LoVo (cell line): ENCODE measurements at regions not wholly inside any gene's neighbourhood (a gene's known extent, or its start where the extent isn't known, plus 50 kb on each side); places are given as distances from the start of the nearest gene placed in this dataset.
A peak's percentile ranks its signal among the peaks of the same experiment; 100 is the strongest.

Experiments
- DNase-seq: peaks from one replicate; pipeline ENCODE4 v3.0.0-alpha.2; 2016; ENCODE audit warnings: low spot score

DNA sequence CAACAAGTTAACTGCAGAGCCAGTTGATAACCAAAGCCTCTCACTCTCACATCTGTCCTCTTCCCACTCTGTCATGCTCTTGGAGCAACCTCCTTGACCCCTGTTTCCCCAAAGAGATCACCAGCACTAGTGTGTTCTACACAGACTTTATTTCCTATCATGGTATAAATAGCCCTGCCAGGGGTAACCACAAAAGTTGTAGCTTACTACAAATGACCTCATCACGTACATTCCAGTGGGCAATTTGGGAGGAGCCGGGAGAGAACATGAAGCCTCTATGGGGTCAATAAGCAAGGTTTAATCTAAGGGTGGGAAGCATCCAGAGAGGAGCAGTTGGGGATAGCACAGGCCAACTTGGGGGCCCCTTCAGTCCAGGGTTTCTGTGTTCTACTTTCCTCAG, 186.5 kb downstream of the KCNA5 start:
- DNase-seq: no peak

DNA sequence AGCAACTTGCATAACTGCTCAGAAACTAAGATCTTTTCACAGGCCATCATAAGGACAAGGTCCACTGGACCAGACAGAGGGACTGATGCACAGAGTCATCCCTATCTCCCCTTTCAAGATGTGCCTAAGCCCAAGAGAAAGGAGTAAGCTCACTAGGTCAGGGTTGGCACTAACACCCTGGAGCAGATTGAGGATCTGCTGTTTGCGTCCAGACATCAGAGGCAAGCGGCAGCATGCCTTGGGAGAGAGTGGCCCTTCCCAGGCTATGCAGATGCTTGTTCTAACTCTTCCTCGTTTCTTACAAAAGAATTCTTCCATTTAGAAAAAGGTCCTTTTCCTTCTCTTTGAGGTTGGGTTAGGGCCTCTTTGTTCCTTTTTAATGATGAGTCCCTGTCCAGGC, 187.2 kb downstream of the KCNA5 start:
- no peak for DNase-seq

DNA sequence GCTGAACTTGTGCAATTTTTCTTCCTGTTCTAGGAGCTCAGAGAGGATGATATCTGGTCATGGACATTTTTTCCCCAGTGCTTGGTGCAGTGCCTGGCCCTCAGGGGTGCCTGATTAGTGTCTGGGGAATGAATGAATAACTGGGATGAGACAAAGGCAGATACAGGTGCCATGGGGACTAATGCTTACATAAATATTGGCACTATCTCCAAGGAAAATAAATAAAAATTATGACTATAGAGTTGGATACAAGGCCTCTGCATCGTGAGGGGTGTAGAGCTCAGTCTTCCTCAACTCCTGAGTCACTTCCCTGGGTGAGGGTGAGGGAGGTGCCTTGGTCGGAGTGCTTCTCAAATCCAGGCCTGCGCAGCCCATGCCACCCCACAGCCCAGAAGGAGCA, 188.6 kb downstream of the KCNA5 start:
- DNase-seq: no peak

DNA sequence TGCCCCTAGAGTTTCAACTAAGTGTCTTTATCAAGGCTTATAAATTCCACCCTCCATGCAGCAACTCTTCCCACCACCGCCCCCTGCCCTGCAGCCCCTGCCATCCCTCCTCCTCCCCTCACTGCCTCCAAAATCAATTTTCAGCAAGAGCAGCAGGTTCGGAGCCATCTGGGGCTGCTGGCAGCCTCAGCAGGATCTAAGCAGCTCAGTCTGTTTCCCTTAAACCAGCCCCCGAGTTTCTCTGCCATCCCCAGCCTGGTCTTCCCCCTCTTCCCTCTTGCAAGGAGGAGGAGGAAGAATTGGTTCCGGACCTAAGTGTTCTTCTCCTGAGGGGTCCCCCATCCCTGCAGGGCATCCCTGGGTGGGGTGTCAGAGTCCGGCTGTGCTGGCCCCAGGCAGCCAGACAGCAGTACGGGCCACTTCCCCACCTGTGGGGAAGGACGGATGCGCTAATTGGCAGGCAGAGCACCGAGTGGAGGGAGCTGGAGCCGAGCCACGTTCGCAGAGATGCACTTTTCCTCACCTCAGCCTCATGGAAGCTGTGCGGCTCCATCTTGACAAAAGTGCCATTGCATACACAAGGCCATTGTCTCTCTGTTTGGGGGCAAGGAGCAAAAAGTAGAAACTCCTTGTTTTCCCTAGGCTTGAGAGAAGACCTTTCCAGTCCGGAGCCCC, 189.3 kb downstream of the KCNA5 start:
- DNase-seq: no peak

DNA sequence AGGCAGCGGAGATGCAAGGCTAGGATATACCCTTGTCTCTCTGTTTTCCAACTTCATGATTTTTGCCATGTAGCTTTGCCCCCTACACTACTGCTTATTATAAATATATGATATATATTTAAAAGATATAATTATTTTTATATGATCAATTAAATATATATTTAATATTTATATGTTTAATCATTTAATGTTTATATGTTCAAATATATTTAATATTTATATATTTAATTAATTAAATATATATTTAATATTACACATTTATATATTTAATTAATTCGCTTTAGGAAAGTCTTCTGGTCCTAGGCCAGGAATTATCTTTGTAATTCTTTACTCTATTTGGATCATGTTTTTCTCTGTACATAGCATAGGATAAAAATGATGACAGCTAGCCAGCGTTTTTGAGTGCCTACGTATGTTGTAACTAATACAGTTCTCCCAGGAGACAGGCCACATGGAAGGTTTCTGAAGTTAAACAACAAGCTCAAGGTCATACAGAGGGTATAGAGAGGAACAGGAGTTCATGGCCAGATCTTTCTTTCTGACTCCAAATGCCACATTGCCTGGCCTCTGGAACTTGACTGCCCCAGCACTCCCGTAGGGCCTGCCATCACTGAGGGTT, 192.5 kb downstream of the KCNA5 start:
- DNase-seq: no peak

DNA sequence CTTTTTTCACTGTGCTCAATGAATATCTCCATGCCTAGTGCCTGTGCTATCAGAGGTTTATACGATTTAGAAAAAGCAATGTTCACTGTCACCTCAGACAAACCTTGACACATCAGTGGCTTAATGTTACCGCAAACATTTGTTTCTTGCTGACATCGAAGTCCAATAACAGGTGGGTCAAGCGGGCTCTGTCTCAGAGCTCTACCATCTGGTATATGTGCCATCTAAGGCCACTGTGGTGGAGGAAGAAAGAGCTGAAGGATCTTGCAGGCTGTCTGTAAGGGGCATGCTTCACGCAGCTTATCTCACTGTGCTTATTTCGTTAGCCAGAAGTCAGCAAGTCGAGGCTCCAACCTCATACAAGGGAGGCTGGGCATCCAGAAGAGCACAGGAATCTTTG, 189.5 kb upstream of the NTF3 start:
- DNase-seq: no peak

DNA sequence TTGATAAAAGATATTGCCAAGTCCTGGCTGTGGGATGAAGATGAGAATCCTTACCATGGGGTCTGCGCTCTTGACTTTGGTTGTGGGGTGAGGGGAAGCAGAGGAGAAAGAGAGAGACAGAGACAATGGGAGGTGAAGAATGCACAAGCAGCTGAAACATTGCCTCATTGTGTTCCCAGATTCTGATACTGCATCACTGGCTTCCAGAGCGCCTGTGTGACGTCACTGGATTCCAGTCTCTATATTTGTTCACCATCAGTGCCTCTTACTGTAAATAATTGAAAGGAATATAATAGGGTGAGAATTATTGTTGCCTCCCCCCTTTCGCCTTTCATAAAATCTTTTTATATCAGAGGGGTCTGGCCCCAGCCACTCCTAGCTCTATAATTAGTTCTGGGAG, 188.9 kb upstream of the NTF3 start:
- DNase-seq: no peak

DNA sequence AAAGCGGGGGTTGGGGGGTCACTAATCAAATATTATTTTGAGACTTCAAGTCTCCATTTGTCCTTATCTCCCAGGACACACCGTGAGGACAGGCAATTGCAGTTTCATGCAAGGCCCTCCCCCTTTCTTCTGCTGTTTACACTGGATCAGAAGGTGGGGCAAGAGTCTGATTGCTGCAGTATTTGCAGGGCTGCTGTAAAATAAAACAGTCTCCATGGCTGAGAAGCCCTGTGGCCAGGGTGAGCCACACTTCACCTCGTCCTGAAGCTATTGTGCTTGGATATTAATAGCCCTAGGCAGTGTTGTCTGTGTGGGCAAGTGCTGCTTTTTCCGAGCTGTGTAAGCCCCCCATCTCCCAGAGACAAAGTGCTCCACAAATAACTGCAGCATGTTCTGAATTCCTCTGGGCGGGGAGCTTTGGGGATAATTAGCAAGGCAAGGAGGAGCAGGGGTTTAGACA, 187.4 kb upstream of the NTF3 start:
- no peak for DNase-seq

DNA sequence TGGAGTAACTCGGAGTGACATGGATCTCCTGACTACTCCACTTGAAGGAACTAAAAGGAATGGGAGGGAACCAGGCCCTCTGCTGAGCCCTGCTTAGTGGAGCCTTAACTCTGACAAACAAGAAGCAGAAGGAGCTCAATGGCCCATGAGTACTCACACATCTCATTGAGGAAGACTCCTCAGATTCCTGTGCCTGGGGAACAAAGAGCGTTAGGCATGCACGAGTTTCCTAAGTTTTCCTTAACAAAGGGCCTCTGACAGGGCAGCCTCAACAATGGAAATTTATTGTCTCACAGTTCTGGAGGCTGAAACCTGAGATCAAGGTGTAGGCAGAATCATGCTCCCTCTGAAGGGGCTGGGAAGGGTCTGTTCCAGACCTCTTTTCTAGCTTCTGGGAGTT, 185.7 kb upstream of the NTF3 start:
- DNase-seq: no peak

DNA sequence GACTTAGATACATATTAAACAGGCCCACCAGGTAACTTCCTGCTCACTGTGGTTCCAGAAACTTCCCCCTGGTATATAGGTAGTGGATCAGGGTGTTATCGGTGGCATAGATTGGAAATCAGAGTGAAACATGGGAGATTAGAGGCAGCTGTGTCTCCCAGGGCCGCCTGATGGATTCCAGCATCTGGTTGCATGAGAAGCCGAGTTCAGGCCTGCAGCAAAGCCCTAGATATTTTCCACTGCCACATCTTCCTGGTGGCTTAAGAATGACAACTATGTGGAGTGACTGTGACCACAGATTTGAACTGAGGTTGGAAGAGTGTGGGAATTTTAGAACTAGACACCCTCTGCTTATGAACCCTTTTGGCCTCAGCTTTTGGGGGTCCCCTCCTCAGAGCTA, 184.8 kb upstream of the NTF3 start:
- DNase-seq: no peak

DNA sequence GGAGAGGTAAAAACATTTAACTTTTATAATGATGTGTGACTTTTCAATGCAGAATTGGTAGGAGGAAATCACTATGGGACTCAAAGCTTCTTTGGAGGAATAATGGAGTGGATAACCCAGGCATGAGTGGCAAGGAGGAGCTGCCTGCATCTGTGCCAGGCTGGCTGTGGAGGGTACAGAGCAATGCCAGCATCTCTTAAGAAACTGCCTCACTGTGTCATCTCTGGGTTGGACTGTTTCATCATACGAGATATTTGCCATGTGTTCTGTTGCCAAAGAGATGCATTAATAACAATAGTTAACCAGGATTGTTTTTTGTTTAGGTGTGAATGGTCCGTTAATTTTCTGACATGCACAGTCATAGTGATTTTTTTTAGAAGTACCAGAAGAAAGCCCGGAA, 183.7 kb upstream of the NTF3 start:
- no peak for DNase-seq

DNA sequence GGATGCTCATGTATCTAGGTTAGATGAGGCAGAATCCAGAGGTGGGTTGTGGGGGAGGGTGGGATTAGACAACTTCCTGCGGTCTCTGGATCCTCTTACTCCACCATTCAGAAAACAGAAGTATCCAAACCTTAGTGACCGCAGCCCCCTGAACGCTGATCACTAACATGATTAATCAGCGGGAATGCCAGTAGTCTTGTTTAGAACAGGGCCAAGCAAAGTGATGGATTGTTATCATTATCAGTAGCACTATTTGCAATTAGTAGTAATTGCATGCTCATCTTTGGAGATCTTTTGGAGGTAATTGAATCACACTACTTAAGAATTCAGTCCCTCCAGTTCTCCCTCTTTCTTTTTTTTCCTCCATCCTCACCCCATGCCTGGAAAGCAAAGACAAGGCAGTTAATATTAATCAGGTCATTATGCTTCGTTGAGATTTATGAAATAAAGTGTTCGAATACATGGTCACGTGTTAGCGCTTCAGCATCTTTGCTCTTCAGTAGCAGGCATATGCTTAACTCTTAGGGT, 182.8 kb upstream of the NTF3 start:
- DNase-seq: no peak

DNA sequence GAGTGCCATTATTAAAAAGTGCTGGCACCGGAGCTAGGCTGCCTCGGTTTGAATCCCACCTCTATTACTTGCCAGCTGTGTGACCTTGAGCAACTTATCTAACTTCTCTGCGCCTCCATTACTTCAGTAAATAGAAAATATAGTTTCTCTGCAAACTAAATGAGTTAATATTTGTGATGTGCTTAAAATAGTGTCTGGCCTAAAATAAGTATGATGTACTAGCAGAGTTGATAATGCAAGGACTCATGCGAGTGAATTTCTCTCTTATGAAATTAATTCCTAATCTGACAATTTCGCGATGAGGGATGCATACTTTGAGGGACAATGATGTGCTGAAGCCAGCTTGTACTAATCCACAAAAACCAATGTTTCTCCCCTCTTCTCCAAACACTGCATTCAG, 180.8 kb upstream of the NTF3 start:
- no peak for DNase-seq

DNA sequence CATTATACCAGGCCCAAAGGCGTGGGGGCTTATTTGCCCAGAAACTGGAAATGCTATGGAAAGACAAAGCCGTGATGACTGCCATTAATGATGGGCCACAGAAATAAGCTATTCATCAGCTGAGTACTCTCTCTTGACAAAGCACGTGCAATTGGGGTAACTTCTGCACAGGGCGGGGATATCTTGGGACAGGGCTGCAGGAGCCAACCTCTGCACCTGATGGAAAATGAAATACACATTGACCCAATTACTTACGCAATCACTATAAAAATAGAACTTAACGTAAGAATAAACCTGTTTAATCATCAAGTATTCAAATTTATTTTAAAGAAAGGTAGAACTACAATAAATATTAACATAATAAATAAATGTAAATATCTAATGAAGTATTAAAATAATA, 180.1 kb upstream of the NTF3 start:
- DNase-seq: no peak

DNA sequence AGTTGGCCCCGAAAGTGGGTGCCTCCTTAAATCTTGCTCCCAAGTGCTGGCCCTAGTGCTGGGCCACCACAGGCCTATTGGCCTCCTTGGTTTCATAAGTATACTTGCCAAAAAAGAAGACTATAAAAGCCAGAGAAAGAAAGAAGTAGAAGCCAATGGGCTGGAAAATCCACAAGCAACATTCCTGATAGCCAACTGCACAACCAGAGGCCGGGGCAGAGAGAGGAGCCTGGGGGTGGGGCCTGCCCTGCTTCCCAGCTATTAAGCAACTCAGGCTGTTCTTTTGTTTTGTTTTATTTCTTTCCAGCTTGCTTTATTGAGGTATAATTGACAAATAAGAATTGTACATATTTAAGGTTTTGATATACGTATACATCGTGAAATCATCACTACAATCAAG, 177.2 kb upstream of the NTF3 start:
- DNase-seq: no peak

DNA sequence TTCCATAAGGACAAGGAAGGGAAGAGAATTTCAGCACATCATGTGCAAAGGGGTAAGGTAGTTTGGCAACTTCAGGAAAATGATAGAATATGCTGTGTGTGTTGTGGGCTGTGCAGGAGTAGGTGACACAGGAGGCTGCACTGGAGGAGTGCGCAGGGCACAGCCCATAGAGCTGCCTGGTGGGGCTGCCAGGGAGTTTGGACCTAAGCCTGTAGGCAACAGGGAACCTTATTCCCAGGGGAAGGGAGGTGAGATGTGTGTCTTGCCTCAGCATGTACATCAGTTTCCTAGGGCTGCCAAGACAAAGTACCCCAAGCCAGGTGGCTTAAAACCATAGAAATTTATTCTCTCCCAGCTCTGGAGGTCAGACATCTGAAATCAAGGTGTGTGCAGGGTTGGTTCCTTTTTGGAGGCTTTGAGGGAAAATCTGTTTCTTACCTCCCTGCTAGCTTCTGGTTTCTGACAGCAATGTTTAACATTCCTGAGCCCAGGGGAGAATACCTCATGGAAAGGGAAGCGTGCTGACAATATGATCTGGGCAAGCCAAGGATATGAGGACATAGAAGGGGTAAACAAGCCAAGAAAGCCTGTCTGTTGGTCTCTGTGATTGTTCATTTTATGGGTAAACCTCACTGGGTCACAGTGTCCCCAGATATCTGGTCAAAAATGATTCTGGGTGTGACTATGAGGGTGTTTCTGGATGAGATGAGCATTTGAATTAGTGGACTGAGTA, 174.0 kb upstream of the NTF3 start:
- no peak for DNase-seq

DNA sequence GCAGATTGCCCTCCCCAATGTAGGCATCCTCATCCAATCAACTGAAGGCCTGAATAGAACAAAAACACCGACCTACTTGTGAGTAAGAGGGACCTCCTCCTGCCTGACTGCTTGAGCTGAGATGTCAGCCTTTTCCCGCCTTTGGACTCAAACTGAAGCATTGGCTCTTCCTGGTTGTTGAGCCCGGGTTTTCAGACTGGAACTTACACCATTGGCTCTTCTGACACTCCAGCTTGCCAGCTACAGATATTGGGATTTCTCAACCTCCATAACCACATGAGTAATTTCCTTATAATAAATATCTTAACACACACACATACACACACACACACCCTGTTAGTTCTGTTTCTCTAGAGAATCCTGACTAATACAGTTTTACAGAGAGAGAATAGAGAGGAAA, 173.4 kb upstream of the NTF3 start:
- peak; percentile 32 for DNase-seq

DNA sequence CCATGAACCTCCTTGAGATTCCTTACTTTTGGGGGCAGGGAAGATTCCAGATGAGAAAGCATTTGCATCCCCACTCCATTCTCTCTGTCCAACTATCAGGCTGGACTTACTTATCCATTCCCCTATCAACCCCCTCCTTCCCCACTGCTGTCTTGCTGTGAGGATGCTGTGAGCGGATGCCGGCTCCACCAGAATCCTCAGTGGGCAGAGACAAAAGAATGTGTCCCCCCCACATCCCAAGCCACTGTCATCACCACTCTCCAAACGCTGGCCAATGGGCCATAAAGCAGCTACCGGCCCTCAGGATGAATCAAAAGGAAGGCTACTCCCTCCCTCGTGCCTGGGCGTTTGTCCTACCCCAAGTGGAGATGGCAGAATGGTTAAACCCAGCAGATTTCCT, 173.0 kb upstream of the NTF3 start:
- DNase-seq: peak; percentile 7

DNA sequence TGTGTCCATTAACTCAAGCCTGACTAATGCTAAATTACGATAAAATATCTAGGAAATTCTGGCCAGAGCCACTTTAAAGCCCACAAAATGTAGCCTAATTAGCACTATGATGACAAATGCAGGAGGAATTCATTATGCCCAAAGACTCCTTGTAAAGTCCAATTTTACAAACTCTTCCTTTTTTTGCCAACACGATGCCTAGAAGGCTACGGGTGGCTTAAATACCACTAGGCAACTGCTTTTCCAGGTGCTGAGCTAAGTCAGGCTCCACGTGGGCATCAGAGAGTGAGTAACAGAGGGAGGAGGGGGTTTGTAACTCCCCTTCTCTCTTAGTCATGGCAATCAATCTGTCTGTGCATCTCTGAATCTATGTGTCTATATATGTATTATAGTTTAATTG, 172.4 kb upstream of the NTF3 start:
- peak; percentile 34 for DNase-seq

DNA sequence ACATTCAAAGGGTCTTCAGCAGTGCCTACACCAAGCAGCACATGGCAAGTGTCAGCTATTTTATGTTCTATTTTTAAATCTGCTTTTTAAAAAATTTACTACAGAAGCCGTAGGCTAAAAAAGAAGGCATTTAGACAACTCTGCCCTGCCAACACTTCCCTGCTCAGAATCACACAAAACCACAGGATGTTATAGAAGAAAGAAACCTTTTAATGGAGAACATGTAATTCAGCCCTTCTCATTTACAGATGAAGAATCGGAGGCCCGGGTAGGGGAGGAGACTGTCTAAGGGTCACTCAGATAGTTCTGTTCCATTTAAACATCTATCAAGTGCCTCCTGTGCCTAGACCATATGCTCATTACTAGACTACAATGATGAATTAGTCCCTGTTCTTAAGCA, 171.8 kb upstream of the NTF3 start:
- DNase-seq: no peak

DNA sequence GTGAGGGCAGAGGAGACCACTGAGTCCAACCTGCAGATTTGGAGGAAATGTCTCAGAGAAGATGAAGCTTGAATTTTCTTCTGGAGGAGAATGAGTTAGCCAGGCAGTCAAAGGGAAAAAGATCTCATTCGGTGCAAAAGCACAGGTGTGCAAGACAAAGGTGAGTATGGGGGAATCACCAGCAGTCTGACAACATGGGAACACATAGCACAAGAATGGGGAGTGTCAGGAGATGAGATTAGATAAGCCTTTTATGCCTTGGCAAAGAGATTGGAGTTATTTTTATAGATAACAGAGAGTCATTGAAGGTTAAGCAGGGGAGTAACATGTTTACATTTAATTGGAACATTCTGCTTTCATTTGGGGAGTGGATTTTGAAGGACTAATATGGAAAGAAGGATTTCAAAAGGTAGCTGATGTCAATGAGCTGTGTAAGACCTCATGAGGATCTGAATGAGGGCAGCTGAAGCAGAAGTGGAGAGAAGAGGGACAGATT, 171.3 kb upstream of the NTF3 start:
- peak; percentile 37 for DNase-seq

DNA sequence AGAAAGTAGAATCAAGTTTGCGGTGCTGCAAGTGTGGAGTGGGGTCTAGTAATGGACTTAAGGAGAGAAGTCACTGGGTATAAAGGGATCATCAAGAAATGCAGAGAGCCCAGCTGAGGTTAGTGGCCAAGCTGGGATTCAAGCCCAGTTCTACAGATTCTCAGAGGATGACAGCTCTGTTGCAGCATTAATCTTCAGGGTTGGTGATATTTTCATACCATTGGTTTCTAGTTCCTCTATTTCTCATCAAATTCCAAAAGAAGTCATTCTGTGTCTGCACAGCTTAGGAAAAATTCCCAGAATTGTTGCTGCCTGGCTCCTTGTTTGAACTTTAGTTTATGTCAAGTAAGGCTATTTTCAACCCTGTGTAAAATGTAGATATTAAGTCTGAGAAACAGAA, 169.5 kb upstream of the NTF3 start:
- DNase-seq: no peak

DNA sequence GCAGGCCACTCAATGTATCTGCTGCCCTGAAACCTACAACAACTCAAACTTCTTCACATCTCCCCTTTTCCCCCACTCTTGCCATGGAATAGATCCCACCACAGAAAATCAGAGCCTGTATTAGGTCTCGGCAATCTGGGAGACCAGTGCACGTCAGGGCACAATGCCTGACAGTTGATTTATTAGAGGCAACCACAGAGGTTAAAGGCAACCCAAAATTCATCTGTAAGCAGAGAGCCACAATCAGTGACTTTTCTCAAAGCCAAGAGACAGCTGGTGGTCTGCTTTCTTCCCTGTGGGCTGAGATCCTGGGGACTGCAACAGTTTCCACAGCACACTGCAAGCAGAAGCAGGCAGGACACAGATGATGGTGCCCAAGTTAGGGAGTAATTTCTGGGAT, 169.0 kb upstream of the NTF3 start:
- DNase-seq: no peak
